Posterior vena cava (tissue), 2 donors: ENCODE measurements at regions not wholly inside any gene's neighbourhood (a gene's known extent, or its start where the extent isn't known, plus 50 kb on each side); places are given as distances from the start of the nearest gene placed in this dataset.

Source experiments
- DNase-seq: peaks from one replicate; pipeline ENCODE4 v3.0.0-alpha.2; 2020; ENCODE audit warnings: low spot score
- intact Hi-C, 2 donors: fragments of 100-400 bp; cut with DNase I; formaldehyde crosslinking; loops; one replicate each; pipeline versions ENCODE4 v1.14.1 to v1.14.2; 2022 to 2023
- donor health status: DM: yes; HTN: yes; CAD: no.
- donor health status: DM: yes; HTN: yes; CAD: no.

GRCh38 chr12:116465856-116466255 is 93.3 kb upstream of the MAP1LC3B2 start:
- DNase-seq = no peak
- intact Hi-C loops = no loop called here

- intact Hi-C loops = no loop called here
- DNase-seq = no peak
These were observed 92.6 kb upstream of the MAP1LC3B2 start for GRCh38 chr12:116466536-116466935.

- DNase-seq = no peak
- intact Hi-C loops = no loop called here
These were observed 89.8 kb upstream of the MAP1LC3B2 start for GRCh38 chr12:116469344-116469743.

- no peak for DNase-seq
- intact Hi-C loops = no loop called here
These were observed 87.6 kb upstream of the MAP1LC3B2 start for GRCh38 chr12:116471544-116471943.

GRCh38 chr12:116472193-116472592 is 87.0 kb upstream of the MAP1LC3B2 start:
- DNase-seq = no peak
- intact Hi-C loops = loop anchor here in 1 of 2 donors (1.0 kb wide), 1 partner anchor 20 kb away; no protein-coding TSS in a partner anchor

- DNase-seq = no peak
- intact Hi-C loops = no loop called here
These were observed 85.8 kb upstream of the MAP1LC3B2 start for GRCh38 chr12:116473416-116473815.

- no peak for DNase-seq
- intact Hi-C loops = no loop called here
These were observed 84.8 kb upstream of the MAP1LC3B2 start for GRCh38 chr12:116474331-116474730.

GRCh38 chr12:116474899-116475298 is 84.3 kb upstream of the MAP1LC3B2 start:
- intact Hi-C loops = no loop called here

GRCh38 chr12:116476227-116476822 is 82.9 kb upstream of the MAP1LC3B2 start:
- no peak for DNase-seq
- intact Hi-C loops = loop anchor here in 1 of 2 donors (1.0 kb wide), 1 partner anchor 41 kb away; no protein-coding TSS in a partner anchor

More at GRCh38 chr12:116474899-116475298, 84.3 kb upstream of the MAP1LC3B2 start:
- no peak for DNase-seq

GRCh38 chr12:116478243-116478773 is 80.9 kb upstream of the MAP1LC3B2 start:
- intact Hi-C loops = no loop called here
- DNase-seq = no peak

GRCh38 chr12:116480210-116480810 is 78.9 kb upstream of the MAP1LC3B2 start:
- intact Hi-C loops = no loop called here
- no peak for DNase-seq

- DNase-seq = no peak
- intact Hi-C loops = no loop called here
These were observed 77.5 kb upstream of the MAP1LC3B2 start for GRCh38 chr12:116481726-116482125.

GRCh38 chr12:116482179-116482578 is 77.0 kb upstream of the MAP1LC3B2 start:
- no peak for DNase-seq
- intact Hi-C loops = no loop called here

- DNase-seq = no peak
- intact Hi-C loops = no loop called here
These were observed 76.3 kb upstream of the MAP1LC3B2 start for GRCh38 chr12:116482859-116483258.

- intact Hi-C loops = no loop called here
- no peak for DNase-seq
These were observed 75.0 kb upstream of the MAP1LC3B2 start for GRCh38 chr12:116483959-116484750.

GRCh38 chr12:116484807-116485206 is 74.4 kb upstream of the MAP1LC3B2 start:
- no peak for DNase-seq
- intact Hi-C loops = no loop called here

- DNase-seq = no peak
- intact Hi-C loops = no loop called here
These were observed 70.1 kb upstream of the MAP1LC3B2 start for GRCh38 chr12:116489116-116489515.

- no peak for DNase-seq
- intact Hi-C loops = no loop called here
These were observed 68.7 kb upstream of the MAP1LC3B2 start for GRCh38 chr12:116490471-116490870.

GRCh38 chr12:116492703-116493324 is 66.4 kb upstream of the MAP1LC3B2 start:
- intact Hi-C loops = loop anchor here in 1 of 2 donors (1.0 to 2.0 kb wide), 2 partner anchors 21 to 66 kb away; no protein-coding TSS in a partner anchor
- DNase-seq = no peak

GRCh38 chr12:116495260-116495659 is 63.9 kb upstream of the MAP1LC3B2 start:
- no peak for DNase-seq
- intact Hi-C loops = no loop called here
